SK-N-SH (cell line): ENCODE measurements at regions not wholly inside any gene's neighbourhood (a gene's known extent, or its start where the extent isn't known, plus 50 kb on each side); places are given as distances from the start of the nearest gene placed in this dataset.

Experiments used
- CTCF ChIA-PET: fragments of 300-600, 350-600 bp; formaldehyde crosslinking; extraction: SDS; loops from one replicate; lab custom pipeline; 2021; lab: Yijun Ruan, JAX
- POLR2A ChIA-PET: fragments of 350-600 bp; sonication (Branson Sonifier 250); formaldehyde crosslinking; extraction: SDS; loops from one replicate; lab custom pipeline; 2020; ENCODE audit warnings: antibody characterized with exemption, inconsistent platforms; lab: Yijun Ruan, JAX
- DNase-seq: peaks from one replicate; pipeline ENCODE4 v3.0.0; 2012
- H2AFZ ChIP-seq: fragments of 200-600 bp; sonication (generic); 2 replicates; pipeline ENCODE4 v1.8.1; 2016; ENCODE audit warnings: antibody characterized with exemption, mild to moderate bottlenecking, low read depth
- H3F3A ChIP-seq: fragments of 200-600 bp; sonication (generic); replicated peaks from 2 replicates; pipeline ENCODE3; 2016; ENCODE audit warnings: antibody characterized with exemption, mild to moderate bottlenecking; ENCODE audit not compliant: insufficient read depth
- H3K27ac ChIP-seq, 2 experiments: fragments of 200-500 bp in 1 of 2; fragments of 200-600 bp in 1 of 2; sonication (Bioruptor generic) in 1 of 2; sonication (generic), shearing (Covaris generic) in 1 of 2; 2 replicates each; pipeline versions ENCODE4 v1.5.1 to v1.6.1; 2014 to 2016; ENCODE audit warnings: low read depth in 2 of 2, inconsistent platforms in 1 of 2, low read length in 1 of 2, mild to moderate bottlenecking in 1 of 2, mixed read lengths in 1 of 2
- H3K27me3 ChIP-seq: fragments of 200-600 bp; sonication (generic), shearing (Covaris generic); 2 replicates; pipeline ENCODE4 v1.6.1; 2016; ENCODE audit warnings: mixed run types; ENCODE audit not compliant: insufficient read depth
- H3K36me3 ChIP-seq, 2 experiments: fragments of 200-500 bp in 1 of 2; fragments of 200-600 bp in 1 of 2; sonication (Bioruptor generic) in 1 of 2; sonication (generic) in 1 of 2; replicated peaks in 1 of 2; 2 replicates each; pipeline versions ENCODE3 to v1.5.1; 2014 to 2016; ENCODE audit warnings: low read length in 1 of 2, mild to moderate bottlenecking in 1 of 2; ENCODE audit not compliant: insufficient read depth in 2 of 2, control insufficient read depth in 1 of 2
- H3K4me1 ChIP-seq, 2 experiments: fragments of 200-500 bp in 1 of 2; fragments of 200-600 bp in 1 of 2; sonication (Bioruptor generic) in 1 of 2; sonication (generic), shearing (Covaris generic) in 1 of 2; 2 replicates each; pipeline versions ENCODE4 v1.5.1 to v1.6.1; 2014 to 2016; ENCODE audit warnings: low read depth in 1 of 2, low read length in 1 of 2, mixed run types in 1 of 2; ENCODE audit not compliant: insufficient read depth in 2 of 2, control insufficient read depth in 1 of 2
- H3K4me2 ChIP-seq: fragments of 200-600 bp; sonication (generic), shearing (Covaris generic); 2 replicates; pipeline ENCODE4 v1.6.1; 2017; ENCODE audit warnings: mixed run types
- H3K4me3 ChIP-seq, 2 experiments: fragments of 200-500 bp in 1 of 2; fragments of 200-600 bp in 1 of 2; sonication (Bioruptor generic) in 1 of 2; sonication (generic), shearing (Covaris generic) in 1 of 2; 2 replicates each; pipeline versions ENCODE4 v1.5.1 to v1.8.1; 2014 to 2016; ENCODE audit warnings: low read depth in 2 of 2, inconsistent platforms in 1 of 2, low read length in 1 of 2, mild to moderate bottlenecking in 1 of 2, mixed read lengths in 1 of 2, moderate library complexity in 1 of 2
- H3K79me2 ChIP-seq: fragments of 200-600 bp; sonication (generic); 2 replicates; pipeline ENCODE4 v1.8.1; 2017; ENCODE audit warnings: mild to moderate bottlenecking; ENCODE audit not compliant: insufficient read depth
- H3K9ac ChIP-seq: fragments of 200-600 bp; sonication (generic); 2 replicates; pipeline ENCODE4 v1.6.1; 2017; ENCODE audit warnings: mixed run types
- H3K9me2 ChIP-seq: fragments of 200-600 bp; sonication (generic); 2 replicates; pipeline ENCODE4 v1.6.1; 2017; ENCODE audit warnings: mixed run types
- H3K9me3 ChIP-seq: fragments of 200-600 bp; sonication (generic); 2 replicates; pipeline ENCODE4 v1.6.1; 2017; ENCODE audit warnings: mixed run types, mild to moderate bottlenecking, moderate library complexity
- H4K20me1 ChIP-seq: fragments of 200-600 bp; sonication (generic); 2 replicates; pipeline ENCODE4 v1.6.1; 2017; ENCODE audit warnings: mild to moderate bottlenecking, mixed run types; ENCODE audit not compliant: insufficient read depth
- CTCF ChIP-seq: fragments of 200-600 bp; sonication (generic); IDR thresholded peaks from 2 replicates; pipeline ENCODE4 v1.6.1; 2017; ENCODE audit warnings: antibody characterized with exemption, mild to moderate bottlenecking, moderate library complexity
- ELF1 ChIP-seq: IDR thresholded peaks from 2 replicates; pipeline ENCODE4 v1.4.0; 2012
- EZH2phosphoT487 ChIP-seq: fragments of 200-600 bp; sonication (generic); IDR thresholded peaks from 2 replicates; pipeline ENCODE4 v1.6.1; 2017; ENCODE audit warnings: low read depth, mixed run types, mild to moderate bottlenecking, antibody characterized with exemption, moderate library complexity, borderline replicate concordance
- FOXJ3 ChIP-seq: sonication (generic); formaldehyde crosslinking; IDR thresholded peaks from 2 replicates; pipeline ENCODE4 v1.5.1; 2020; ENCODE audit warnings: mild to moderate bottlenecking, missing genetic modification reagents
- GABPA ChIP-seq: IDR thresholded peaks from 2 replicates; pipeline ENCODE4 v1.4.0; 2012; ENCODE audit warnings: low read depth, mild to moderate bottlenecking
- IRF3 ChIP-seq: fragments of 150-350 bp; IDR thresholded peaks from 2 replicates; pipeline ENCODE4 v1.6.1; 2016; ENCODE audit warnings: mild to moderate bottlenecking, low read depth, low read length
- MAX ChIP-seq: IDR thresholded peaks from 2 replicates; pipeline ENCODE4 v1.4.0; 2012; ENCODE audit warnings: low read depth
- MEF2A ChIP-seq: IDR thresholded peaks from 2 replicates; pipeline ENCODE4 v1.4.0; 2012; ENCODE audit warnings: low read depth, borderline replicate concordance
- NFIC ChIP-seq: IDR thresholded peaks from 2 replicates; pipeline ENCODE4 v1.4.0; 2012; ENCODE audit warnings: borderline replicate concordance
- NRF1 ChIP-seq: IDR thresholded peaks from 2 replicates; pipeline ENCODE4 v1.6.1; 2012; ENCODE audit warnings: low read depth, mild to moderate bottlenecking, low read length
- POLR2AphosphoS5 ChIP-seq: IDR thresholded peaks from 2 replicates; pipeline ENCODE4 v1.6.1; 2012; ENCODE audit warnings: low read depth, low read length
- RCOR1 ChIP-seq: fragments of 150-350 bp; IDR thresholded peaks from 2 replicates; pipeline ENCODE4 v1.6.1; 2017; ENCODE audit warnings: antibody characterized with exemption, low read length
- RFX5 ChIP-seq: IDR thresholded peaks from 2 replicates; pipeline ENCODE4 v1.6.1; 2012; ENCODE audit warnings: mild to moderate bottlenecking, improper control_type of control experiment, low read length
- RXRA ChIP-seq: IDR thresholded peaks from 2 replicates; pipeline ENCODE4 v1.4.0; 2012; ENCODE audit warnings: low read depth, mild to moderate bottlenecking, borderline replicate concordance
- SIN3A ChIP-seq: IDR thresholded peaks from 2 replicates; pipeline ENCODE4 v1.6.1; 2012; ENCODE audit warnings: low read depth, mild to moderate bottlenecking, low read length, moderate library complexity, borderline replicate concordance
- SMC3 ChIP-seq: IDR thresholded peaks from 2 replicates; pipeline ENCODE4 v1.6.1; 2012; ENCODE audit warnings: low read depth, low read length, improper control_type of control experiment
- TAF1 ChIP-seq: IDR thresholded peaks from 2 replicates; pipeline ENCODE4 v1.6.1; 2012; ENCODE audit warnings: low read depth, mild to moderate bottlenecking, low read length, moderate library complexity, borderline replicate concordance
- TCF12 ChIP-seq: IDR thresholded peaks from 2 replicates; pipeline ENCODE4 v1.4.0; 2012
- TEAD4 ChIP-seq: IDR thresholded peaks from 2 replicates; pipeline ENCODE4 v1.4.0; 2012; ENCODE audit warnings: mild to moderate bottlenecking, borderline replicate concordance; ENCODE audit not compliant: insufficient read depth
- USF1 ChIP-seq: IDR thresholded peaks from 2 replicates; pipeline ENCODE4 v1.4.0; 2012; ENCODE audit warnings: low read depth, borderline replicate concordance
- USF2 ChIP-seq: fragments of 150-350 bp; IDR thresholded peaks from 2 replicates; pipeline ENCODE4 v1.6.1; 2017; ENCODE audit warnings: antibody characterized with exemption, low read length, low read depth, borderline replicate concordance
- YY1 ChIP-seq: IDR thresholded peaks from 2 replicates; pipeline ENCODE4 v1.4.0; 2012; ENCODE audit warnings: low read depth, mild to moderate bottlenecking
- WGBS: methylation state at CpG from one replicate; pipeline ENCODE4 v1.1.6; 2017; ENCODE audit warnings: low lambda C conversion rate; 5-methylcytosine and 5-hydroxymethylcytosine counted together

GRCh38 chr5:174607916-174608315 is 116.5 kb upstream of the MSX2 start:
- no peak overlapping the region for H3K4me2 ChIP-seq
- TF ChIP-seq GABPA (no peak), MEF2A (no peak), TEAD4 (no peak), SMC3 (no peak), USF2 (no peak), USF1 (no peak), NRF1 (no peak), SIN3A (no peak), RCOR1 (no peak)
- TF ChIP-seq, all 33 proteins: peak for 0

GRCh38 chr5:174608631-174609097 is 115.7 kb upstream of the MSX2 start:
- H4K20me1 ChIP-seq = no peaks in the 10 kb centered on the region
- peaks cover 0 to 9% of the 10 kb centered on the region in 2 experiments; a peak in 1 of 4 replicates for H3K4me1 ChIP-seq
- H2AFZ ChIP-seq = no peak overlapping the region
- WGBS = 50% methylated on average over 11 of the region's 14 CpGs
- no peaks in the 10 kb centered on the region for H3K79me2 ChIP-seq
- no peak overlapping the region; a peak in 1 of 4 replicates for H3K27ac ChIP-seq
- no peak overlapping the region for H3K4me3 ChIP-seq
- TF ChIP-seq NRF1 = no peak
- no peak for TF ChIP-seq TCF12
- TF ChIP-seq USF1 = no peak
- TF ChIP-seq MAX = no peak
- TF ChIP-seq MEF2A = no peak
- no peak for TF ChIP-seq POLR2AphosphoS5
- no peak for TF ChIP-seq YY1
- TF ChIP-seq RXRA = no peak
- TF ChIP-seq CTCF = no peak
- TF ChIP-seq GABPA = no peak
- TF ChIP-seq EZH2phosphoT487 = no peak
- no peak for TF ChIP-seq NFIC
- TF ChIP-seq SMC3 = no peak
- TF ChIP-seq RFX5 = no peak
- TF ChIP-seq SIN3A = no peak
- TF ChIP-seq IRF3 = no peak
- no peak for TF ChIP-seq TAF1
- TF ChIP-seq ELF1 = no peak
- no peak for TF ChIP-seq FOXJ3
- POLR2A ChIA-PET = no interaction called here
- peak; percentile 42 for DNase-seq
- H3K4me2 ChIP-seq = no peak overlapping the region
- H3K9me3 ChIP-seq = no peaks in the 10 kb centered on the region
- no peak overlapping the region for H3K9ac ChIP-seq
- no peaks in the 10 kb centered on the region for H3K36me3 ChIP-seq
- CTCF ChIA-PET = interaction anchor here (0.9 to 1.6 kb wide), 2 partner anchors 37 to 143 kb away, joined by 3 read pairs; no protein-coding TSS in a partner anchor
- no peaks in the 10 kb centered on the region for H3K9me2 ChIP-seq
- no peaks in the 10 kb centered on the region for H3K27me3 ChIP-seq
- no peaks in the 10 kb centered on the region for H3F3A ChIP-seq

More at GRCh38 chr5:174607916-174608315, 116.5 kb upstream of the MSX2 start:
- no peak overlapping the region for H3K9ac ChIP-seq
- H3K79me2 ChIP-seq = no peaks in the 10 kb centered on the region
- H3K36me3 ChIP-seq = no peaks in the 10 kb centered on the region
- no peak overlapping the region for H3K27ac ChIP-seq
- H4K20me1 ChIP-seq = no peaks in the 10 kb centered on the region
- H3K27me3 ChIP-seq = no peaks in the 10 kb centered on the region
- ChIA-PET CTCF (no interaction called here), POLR2A (no interaction called here)
- 69% methylated on average over 9 of the region's 9 CpGs for WGBS
- no peak overlapping the region for H3K4me3 ChIP-seq
- H3K9me3 ChIP-seq = no peaks in the 10 kb centered on the region
- no peaks in the 10 kb centered on the region for H3F3A ChIP-seq
- H3K9me2 ChIP-seq = no peaks in the 10 kb centered on the region
- H3K4me1 ChIP-seq = peaks cover 0 to 9% of the 10 kb centered on the region in 2 experiments; a peak in 1 of 4 replicates
- no peak overlapping the region for H2AFZ ChIP-seq
- DNase-seq = no peak
